ENCODE measurements at regions not wholly inside any gene's neighbourhood (a gene's known extent, or its start where the extent isn't known, plus 50 kb on each side); places are given as distances from the start of the nearest gene placed in this dataset.

- no CpG with 5 or more reads among the region's 3 CpGs for WGBS (ENCODE audit: insufficient coverage)
- intact Hi-C loops (cut with micrococcal nuclease) = no loop called here
- CTCF ChIA-PET = no interaction called here
- TF ChIP-seq EZH2 (IDR thresholded peaks at IDR 0.05; ENCODE audit: borderline replicate concordance, insufficient read depth, low read depth, low read length, poor library complexity, severe bottlenecking) (no peak), CTCF (IDR thresholded peaks at IDR 0.05) (no peak)
- Histone ChIP-seq H2AFZ (ENCODE audit: insufficient read depth, low read depth, low read length, poor library complexity, severe bottlenecking) (no peak overlapping the region), H3K9me3 (ENCODE audit: control extremely low read depth in 1 of 3, control insufficient read depth in 2 of 3, insufficient read depth in 1 of 3, low read length in 2 of 3) (no peaks in the 10 kb centered on the region), H3K4me3 (ENCODE audit: control extremely low read depth in 1 of 5, extremely low read depth in 1 of 5, insufficient read depth in 1 of 5, low read depth in 2 of 5, low read length in 4 of 5) (no peak overlapping the region), H3K9ac (ENCODE audit: low read length) (no peak overlapping the region), H3K4me1 (ENCODE audit: control insufficient read depth in 2 of 2, insufficient read depth in 2 of 2, low read length in 2 of 2) (peaks cover under 1 to 5% of the 10 kb centered on the region in 2 donors), H3K36me3 (replicated peaks in 1 of 2; ENCODE audit: control extremely low read depth in 1 of 2, control insufficient read depth in 1 of 2, extremely low read depth in 1 of 2, insufficient read depth in 2 of 2, low read length in 1 of 2) (no peaks in the 10 kb centered on the region), H4K20me1 (ENCODE audit: control insufficient read depth, insufficient read depth, low read length, poor library complexity, severe bottlenecking) (no peaks in the 10 kb centered on the region), H3K4me2 (replicated peaks; ENCODE audit: low read depth, low read length, poor library complexity, severe bottlenecking) (no peak overlapping the region), H3K27me3 (replicated peaks in 1 of 4; ENCODE audit: control extremely low read depth in 1 of 4, control insufficient read depth in 3 of 4, insufficient read depth in 4 of 4, low read length in 3 of 4) (peaks cover 0 to 37% (median 9%) of the 10 kb centered on the region in 4 experiments), H3K79me2 (ENCODE audit: control insufficient read depth, insufficient read depth, low read length) (no peaks in the 10 kb centered on the region), H3K27ac (ENCODE audit: low read length in 2 of 2) (no peak overlapping the region)
- POLR2A ChIA-PET = no interaction called here
- H3K4me1 Mint-ChIP-seq = no peaks in the 10 kb centered on the region
- H3K27me3 Mint-ChIP-seq = peaks cover 37% of the 10 kb centered on the region
- H3K27ac Mint-ChIP-seq = no peak overlapping the region
- DNase-seq (no peak), ATAC-seq (ENCODE audit: low read depth) (no peak)
- no peak overlapping the region for H3K4me3 Mint-ChIP-seq
- no peaks in the 10 kb centered on the region for H3K9me3 Mint-ChIP-seq (ENCODE audit: insufficient read depth)
Measured at GRCh38 chr9:21553441-21553840, 71.3 kb upstream of the IFNE start.

- DNase-seq (no peak), ATAC-seq (ENCODE audit: low read depth) (no peak)
- CTCF ChIA-PET = no interaction called here
- no peak overlapping the region for H3K9ac ChIP-seq (ENCODE audit: low read length)
- no peak overlapping the region for H3K4me3 ChIP-seq (ENCODE audit: control extremely low read depth in 1 of 5, extremely low read depth in 1 of 5, insufficient read depth in 1 of 5, low read depth in 2 of 5, low read length in 4 of 5)
- no peaks in the 10 kb centered on the region for H3K9me3 Mint-ChIP-seq (ENCODE audit: insufficient read depth)
- no peaks in the 10 kb centered on the region for H3K9me3 ChIP-seq (ENCODE audit: control extremely low read depth in 1 of 3, control insufficient read depth in 2 of 3, insufficient read depth in 1 of 3, low read length in 2 of 3)
- H3K36me3 ChIP-seq (replicated peaks in 1 of 2; ENCODE audit: control extremely low read depth in 1 of 2, control insufficient read depth in 1 of 2, extremely low read depth in 1 of 2, insufficient read depth in 2 of 2, low read length in 1 of 2) = no peaks in the 10 kb centered on the region
- no peak overlapping the region for H3K27ac ChIP-seq (ENCODE audit: low read length in 2 of 2)
- H3K4me1 Mint-ChIP-seq = peaks cover 6% of the 10 kb centered on the region
- H3K4me3 Mint-ChIP-seq = no peak overlapping the region
- no peak overlapping the region for H2AFZ ChIP-seq (ENCODE audit: insufficient read depth, low read depth, low read length, poor library complexity, severe bottlenecking)
- peaks cover 40% of the 10 kb centered on the region for H3K27me3 Mint-ChIP-seq
- no peaks in the 10 kb centered on the region for H3K79me2 ChIP-seq (ENCODE audit: control insufficient read depth, insufficient read depth, low read length)
- TF ChIP-seq EZH2 (IDR thresholded peaks at IDR 0.05; ENCODE audit: borderline replicate concordance, insufficient read depth, low read depth, low read length, poor library complexity, severe bottlenecking) (no peak), CTCF (IDR thresholded peaks at IDR 0.05) (no peak)
- no CpG with 5 or more reads among the region's 2 CpGs for WGBS (ENCODE audit: insufficient coverage)
- no peaks in the 10 kb centered on the region for H4K20me1 ChIP-seq (ENCODE audit: control insufficient read depth, insufficient read depth, low read length, poor library complexity, severe bottlenecking)
- H3K27ac Mint-ChIP-seq = no peak overlapping the region
- POLR2A ChIA-PET = no interaction called here
- H3K4me2 ChIP-seq (replicated peaks; ENCODE audit: low read depth, low read length, poor library complexity, severe bottlenecking) = no peak overlapping the region
- H3K4me1 ChIP-seq (ENCODE audit: control insufficient read depth in 2 of 2, insufficient read depth in 2 of 2, low read length in 2 of 2) = peaks cover 11 to 16% of the 10 kb centered on the region in 2 donors
- intact Hi-C loops (cut with micrococcal nuclease) = no loop called here
- peaks cover 0 to 42% (median 20%) of the 10 kb centered on the region in 4 experiments for H3K27me3 ChIP-seq (replicated peaks in 1 of 4; ENCODE audit: control extremely low read depth in 1 of 4, control insufficient read depth in 3 of 4, insufficient read depth in 4 of 4, low read length in 3 of 4)
Measured at GRCh38 chr9:21554813-21555212, 72.7 kb upstream of the IFNE start.
